K562 (cell line): ENCODE measurements at regions not wholly inside any gene's neighbourhood (a gene's known extent, or its start where the extent isn't known, plus 50 kb on each side); places are given as distances from the start of the nearest gene placed in this dataset.

ENCODE experiments used
- CTCF ChIP-seq, 3 experiments: IDR thresholded peaks in 2 of 3; conservative IDR thresholded peaks in 1 of 3; 2 replicates each; pipeline ENCODE4 v1.5.1; 2011 to 2012; ENCODE audit warnings: low read length in 3 of 3, mild to moderate bottlenecking in 3 of 3, control low read depth in 2 of 3, improper control_type of control experiment in 1 of 3, inconsistent platforms in 1 of 3, low read depth in 1 of 3, mixed read lengths in 1 of 3, moderate library complexity in 1 of 3; ENCODE audit not compliant: insufficient read depth in 2 of 3
- EP300 ChIP-seq: IDR thresholded peaks from 2 replicates; pipeline ENCODE4 v1.6.1; 2012; ENCODE audit warnings: low read length, improper control_type of control experiment
- GABPA ChIP-seq: fragments of 200-800 bp; sonication (Bioruptor generic); conservative IDR thresholded peaks from 2 replicates; pipeline ENCODE4 v1.6.1; 2016; ENCODE audit warnings: low read depth, missing genetic modification characterization, missing compliant biosample characterization
- LARP7 ChIP-seq: fragments of 450-650 bp; IDR thresholded peaks from 2 replicates; pipeline ENCODE4 v1.6.1; 2016
- NFE2L1 ChIP-seq: fragments of 450-650 bp; IDR thresholded peaks from 2 replicates; pipeline ENCODE4 v1.6.1; 2016; ENCODE audit warnings: missing genetic modification characterization, low read depth, mild to moderate bottlenecking, missing compliant biosample characterization, moderate library complexity, borderline replicate concordance
- SIN3A ChIP-seq, 2 experiments: fragments of 150-350 bp in 1 of 2; IDR thresholded peaks; 2 replicates each; pipeline ENCODE4 v1.6.1; 2011 to 2016; ENCODE audit warnings: borderline replicate concordance in 2 of 2, low read depth in 2 of 2, low read length in 2 of 2, mild to moderate bottlenecking in 2 of 2, moderate library complexity in 2 of 2; ENCODE audit not compliant: control insufficient read depth in 1 of 2
- ZBTB34 ChIP-seq: fragments of 250-450 bp; sonication (Bioruptor Pico); IDR thresholded peaks from 2 replicates; pipeline ENCODE4 v1.8.0; 2021; ENCODE audit warnings: mild to moderate bottlenecking, moderate library complexity
- ZNF707 ChIP-seq: fragments of 250-450 bp; sonication (Bioruptor Pico); conservative IDR thresholded peaks from 2 replicates; pipeline ENCODE4 v1.8.0; 2022; ENCODE audit warnings: inconsistent platforms, mild to moderate bottlenecking, moderate library complexity

GRCh38 chr4:81891005-81891996 lies 419.6 kb upstream of the RASGEF1B start:
- TF ChIP-seq NFE2L1 (tag) (no peak), ZBTB34 (CRISPR knock-in tag) (no peak), LARP7 (no peak), EP300 (no peak), SIN3A (IDR thresholded peaks at IDR 0.05; ENCODE audit: borderline replicate concordance in 2 of 2, control insufficient read depth in 1 of 2, low read depth in 2 of 2, low read length in 2 of 2) (no peak), CTCF (IDR thresholded peaks at IDR 0.05 in 2 of 3, conservative IDR thresholded peaks at IDR 0.05 in 1 of 3; ENCODE audit: insufficient read depth in 2 of 3, low read depth in 1 of 3, low read length in 3 of 3) (no peak), ZNF707 (CRISPR knock-in tag) (no peak), GABPA (tag) (no peak)
